ENCODE measurements at regions not wholly inside any gene's neighbourhood (a gene's known extent, or its start where the extent isn't known, plus 50 kb on each side); places are given as distances from the start of the nearest gene placed in this dataset.

GRCh38 chr17:65404761-65405160 lies 156.7 kb downstream of the AXIN2 start:
- no peak for DNase-seq (ENCODE audit: low spot score)

DNA sequence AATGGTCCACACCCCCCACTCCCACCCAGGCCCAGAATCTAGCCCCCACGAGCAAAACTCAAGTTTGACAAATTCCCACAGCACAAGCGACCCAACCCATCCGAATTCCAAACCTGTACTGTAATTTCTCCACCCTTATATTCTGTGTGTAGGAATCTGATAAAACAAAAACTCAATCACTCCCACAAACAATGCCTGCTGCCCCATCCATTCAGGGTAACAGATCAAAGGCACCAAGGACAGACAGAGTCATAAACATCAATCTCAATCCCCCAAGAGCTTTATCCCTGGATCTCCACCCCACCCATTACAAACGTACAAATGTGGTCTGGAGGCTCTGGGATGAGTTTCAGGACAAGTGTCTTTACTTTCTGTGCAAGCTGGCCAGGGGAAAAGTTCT lies 157.8 kb downstream of the AXIN2 start:
- DNase-seq (ENCODE audit: low spot score) = no peak

DNA sequence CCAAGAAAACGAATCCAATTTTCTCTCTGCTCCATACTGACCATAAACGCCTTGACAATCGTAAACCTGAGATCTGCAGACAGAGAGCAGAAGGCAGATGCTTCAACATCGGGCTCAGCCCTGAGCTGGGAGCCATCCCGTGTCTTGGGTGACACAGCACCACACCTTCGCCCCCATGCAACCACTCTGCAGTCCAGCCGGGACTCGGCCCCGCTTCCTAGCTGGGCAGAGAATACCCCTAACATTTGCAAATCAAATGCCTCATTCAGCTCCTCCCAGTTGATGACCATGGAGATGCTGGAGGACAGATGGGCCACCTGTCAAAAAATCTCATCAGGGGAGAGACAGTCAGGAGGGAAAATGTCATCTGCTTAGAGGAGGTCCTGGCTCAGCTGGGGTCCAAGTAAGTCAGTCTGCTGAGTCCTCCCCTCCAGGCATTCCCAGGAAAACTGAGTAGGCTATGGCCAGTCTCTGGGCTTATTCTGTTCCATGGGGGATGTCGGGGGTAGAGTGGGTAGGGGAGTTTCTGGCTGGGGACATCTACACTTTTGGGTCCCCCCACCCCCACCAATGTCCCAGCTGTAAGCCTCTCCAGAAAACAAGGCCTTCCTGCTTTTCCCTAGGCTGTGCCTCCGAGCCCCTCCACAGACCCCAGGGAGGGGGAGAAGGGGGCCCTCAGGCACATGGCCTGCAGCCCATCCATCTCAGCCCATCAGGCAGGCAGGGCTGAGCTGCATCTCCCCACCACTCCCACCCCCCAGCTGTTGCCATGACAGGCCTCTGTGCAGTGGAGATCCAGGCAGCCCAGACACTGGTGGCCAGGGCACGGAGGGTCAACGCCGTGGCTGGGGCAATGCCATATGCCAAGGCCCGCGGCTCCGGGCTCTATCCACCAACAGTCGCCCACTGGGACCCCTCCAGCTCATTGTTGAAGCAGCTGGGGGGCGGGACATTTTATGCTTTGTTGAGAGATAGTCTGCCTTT lies 158.6 kb downstream of the AXIN2 start:
- DNase-seq (ENCODE audit: low spot score) = no peak

DNA sequence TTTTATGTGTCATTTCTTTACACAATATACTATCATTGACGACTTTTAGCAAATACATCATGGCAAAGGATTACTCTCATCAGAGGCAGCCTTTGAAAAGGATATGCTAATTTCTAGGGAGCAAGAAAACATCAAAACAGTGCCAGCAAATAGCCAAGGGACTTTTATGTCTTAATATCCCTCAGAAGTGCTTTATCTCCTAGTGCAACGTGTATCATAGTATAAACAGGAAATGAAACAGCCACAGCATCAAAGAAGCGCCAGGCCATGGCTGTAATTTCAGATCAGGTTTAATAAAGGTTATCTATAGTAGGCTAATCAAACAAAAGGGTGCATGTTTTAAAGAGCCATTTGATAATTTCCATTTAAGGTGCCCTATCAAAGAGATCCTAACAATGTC lies 159.9 kb downstream of the AXIN2 start:
- DNase-seq (ENCODE audit: low spot score) = no peak

DNA sequence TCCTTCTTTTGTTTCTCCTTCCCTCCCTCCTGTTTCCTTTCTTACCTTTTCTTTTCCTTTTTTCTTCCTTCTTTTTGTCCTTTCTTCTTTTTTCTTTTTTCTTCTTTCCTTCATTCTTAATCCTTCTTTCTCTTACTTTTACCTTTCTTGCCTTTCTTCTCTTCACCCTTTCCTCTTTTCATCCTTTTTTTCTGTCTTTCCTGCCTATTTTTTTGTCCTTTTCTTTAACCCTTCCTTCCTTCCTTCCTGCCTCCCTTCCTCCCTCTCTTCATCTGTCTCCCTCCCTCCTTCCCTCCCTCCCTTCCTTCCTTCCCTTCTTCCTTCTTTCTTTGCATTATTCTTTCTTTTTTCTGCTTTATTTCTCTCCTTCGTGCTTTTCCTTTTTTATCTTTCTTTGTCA lies 160.7 kb downstream of the AXIN2 start:
- no peak for DNase-seq (ENCODE audit: low spot score)

- no peak for DNase-seq (ENCODE audit: low spot score)
Observed at GRCh38 chr17:65398040-65398787, 163.2 kb downstream of the AXIN2 start.

DNA sequence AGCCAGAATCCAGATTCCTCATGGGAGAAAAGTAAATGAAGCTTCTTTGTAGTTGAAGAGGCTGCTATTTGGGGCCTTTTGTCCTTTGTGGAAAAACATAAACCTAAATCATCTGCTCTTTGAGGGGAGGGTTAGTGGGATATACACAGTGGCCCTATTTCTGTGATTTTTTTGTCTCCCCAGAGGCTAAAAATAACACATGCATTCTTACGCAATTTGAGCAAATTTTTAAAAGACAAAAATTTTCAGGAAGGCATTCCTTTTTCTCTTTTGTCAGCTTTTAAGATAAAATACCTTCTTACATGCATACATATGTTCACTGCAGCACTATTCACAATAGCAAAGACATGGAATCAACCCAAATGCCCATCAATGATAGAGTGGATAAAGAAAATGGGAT lies 165.5 kb downstream of the AXIN2 start:
- DNase-seq (ENCODE audit: low spot score) = no peak

- no peak for DNase-seq (ENCODE audit: low spot score)
Observed at GRCh38 chr17:65394811-65395472, 166.5 kb downstream of the AXIN2 start.

GRCh38 chr17:65393514-65393913 lies 167.9 kb downstream of the AXIN2 start:
- DNase-seq (ENCODE audit: low spot score) = no peak

DNA sequence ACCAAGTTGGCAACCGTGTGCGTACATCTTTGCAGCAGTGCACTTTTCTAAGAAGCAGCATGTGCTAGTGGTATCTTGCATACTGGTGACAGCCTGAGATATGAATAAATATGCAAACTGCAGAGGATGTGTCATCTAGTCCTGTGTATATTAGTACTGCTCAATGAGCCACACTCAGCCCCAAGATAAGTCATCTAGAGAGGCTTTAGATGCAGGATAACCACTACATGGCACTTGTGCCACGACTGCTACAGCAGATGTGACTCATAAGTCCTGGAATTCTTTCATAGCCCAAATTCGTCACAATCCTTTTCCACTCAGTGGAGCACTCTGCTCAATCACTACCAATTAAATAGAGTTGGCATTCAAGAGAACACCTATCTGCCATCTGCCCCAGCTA lies 171.5 kb downstream of the AXIN2 start:
- no peak for DNase-seq (ENCODE audit: low spot score)

DNA sequence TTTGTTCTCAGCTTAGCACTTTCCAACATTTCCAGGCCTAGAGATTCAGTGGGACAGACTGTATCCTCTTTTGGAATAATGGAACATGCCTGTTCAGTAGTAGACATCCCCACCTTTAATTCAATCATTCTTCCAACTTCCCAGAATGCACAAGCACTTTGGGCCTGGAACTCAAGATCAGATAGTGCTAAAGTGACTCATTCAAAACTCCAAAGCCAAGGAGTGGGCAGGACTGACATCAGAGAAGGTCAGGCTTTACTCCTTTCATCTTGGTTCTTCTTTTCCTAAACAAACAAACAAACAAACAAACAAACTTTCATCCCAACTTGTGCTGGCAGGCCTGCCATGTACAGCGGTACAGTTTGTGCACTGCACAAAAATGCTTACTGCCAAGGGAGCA lies 172.0 kb downstream of the AXIN2 start:
- no peak for DNase-seq (ENCODE audit: low spot score)

- no peak for DNase-seq (ENCODE audit: low spot score)
Observed at GRCh38 chr17:65388911-65389310, 172.5 kb downstream of the AXIN2 start.

DNA sequence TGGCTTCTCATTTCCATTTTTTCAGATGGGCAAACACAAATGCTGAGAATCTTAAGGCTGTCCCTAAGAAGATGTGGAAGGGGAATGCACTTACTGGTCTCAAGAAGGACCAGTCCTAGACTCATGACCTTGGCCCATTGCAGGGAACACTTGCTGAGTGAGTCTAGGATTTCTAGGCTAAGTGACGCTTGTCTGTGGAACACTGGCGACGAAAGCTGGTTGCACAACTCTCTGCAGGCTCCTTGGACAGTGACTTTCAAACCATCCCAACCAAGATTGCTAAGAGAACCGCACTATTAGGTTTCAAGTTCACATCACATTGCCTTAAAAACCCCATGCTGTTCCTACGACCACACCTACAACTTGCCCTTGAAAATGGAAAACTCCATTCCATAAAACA lies 174.1 kb downstream of the AXIN2 start:
- DNase-seq (ENCODE audit: low spot score) = no peak

DNA sequence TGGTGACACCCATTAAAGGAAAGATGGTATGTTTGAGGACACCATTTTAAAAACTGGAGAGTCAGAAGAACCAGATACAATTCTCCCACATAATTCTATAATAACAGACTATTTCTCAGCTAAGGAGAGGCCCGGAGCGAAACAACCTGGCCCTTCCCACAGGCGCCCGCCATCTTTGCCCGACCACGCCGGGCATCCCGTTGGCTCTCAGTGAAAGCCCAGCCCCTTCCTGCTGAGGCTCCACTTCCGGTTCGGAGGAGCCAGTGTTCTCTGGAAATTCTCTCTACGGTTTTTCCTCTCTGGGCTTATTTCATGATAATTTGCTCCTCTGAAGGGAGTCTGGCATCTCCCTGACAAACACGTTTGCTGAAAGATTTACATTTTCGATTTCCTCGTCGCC lies 175.7 kb downstream of the AXIN2 start:
- DNase-seq (ENCODE audit: low spot score) = no peak

DNA sequence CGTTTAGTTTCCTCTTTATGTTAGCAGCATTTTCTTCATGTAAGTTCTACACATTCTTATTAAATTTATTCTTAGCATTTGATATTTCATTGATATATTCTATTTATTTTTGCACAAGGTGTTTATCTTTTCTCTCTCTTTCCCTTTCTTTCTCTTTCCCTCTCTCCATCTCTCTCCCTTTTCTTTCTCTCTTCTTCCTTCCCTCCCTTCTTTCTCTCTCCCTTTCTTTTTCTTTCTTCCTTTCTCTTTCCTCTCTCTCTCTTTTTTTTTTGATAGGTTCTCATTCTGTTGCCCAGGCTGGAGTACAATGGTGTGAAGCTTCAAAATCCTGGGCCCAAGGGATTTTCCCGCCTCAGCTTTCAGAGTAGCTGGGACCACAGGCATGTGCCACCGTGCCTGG lies 176.4 kb downstream of the AXIN2 start:
- no peak for DNase-seq (ENCODE audit: low spot score)

GRCh38 chr17:65381152-65381551 lies 180.3 kb downstream of the AXIN2 start:
- DNase-seq (ENCODE audit: low spot score) = no peak

DNA sequence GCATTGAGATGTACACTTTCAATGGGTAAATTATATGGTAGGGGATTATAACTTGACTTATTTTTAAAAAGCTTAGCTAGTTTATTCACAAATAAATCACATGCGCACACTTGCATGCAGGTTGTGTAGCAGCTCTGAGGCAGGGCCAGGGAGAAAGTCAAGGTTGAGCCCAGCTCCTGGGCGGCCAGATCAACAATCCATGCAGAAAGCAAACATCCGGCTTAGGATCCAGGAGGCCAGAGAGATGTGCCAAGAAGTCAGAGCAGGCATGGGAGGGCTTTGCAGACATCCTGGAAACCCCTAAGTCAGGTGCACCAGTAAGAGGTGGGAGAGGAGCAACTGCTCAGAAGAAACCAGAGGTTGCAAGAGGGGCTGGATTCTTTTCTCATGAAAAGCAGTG lies 186.5 kb downstream of the AXIN2 start:
- no peak for DNase-seq (ENCODE audit: low spot score)

- no peak for DNase-seq (ENCODE audit: low spot score)
Observed at GRCh38 chr17:65371702-65372101, 189.7 kb downstream of the AXIN2 start.

GRCh38 chr17:65370669-65371131 lies 190.7 kb downstream of the AXIN2 start:
- no peak for DNase-seq (ENCODE audit: low spot score)

DNA sequence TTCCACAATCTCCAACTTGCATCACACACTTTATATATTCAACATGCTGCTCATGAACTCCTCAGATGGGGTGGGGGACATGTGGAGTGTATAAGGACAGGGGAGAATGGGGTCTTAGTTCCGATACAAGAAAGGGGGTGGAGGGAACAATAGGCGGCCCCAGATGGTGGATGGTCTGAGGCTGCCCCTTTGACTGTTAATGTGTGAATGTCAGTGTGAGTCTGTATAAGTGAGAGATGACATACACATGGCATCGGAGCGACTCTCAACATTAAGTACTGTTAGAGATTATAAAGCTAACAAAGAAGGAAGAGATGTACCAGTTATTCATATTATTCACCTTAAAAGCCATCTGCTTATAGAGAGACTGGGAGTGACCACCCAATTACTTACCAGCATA lies 193.1 kb downstream of the AXIN2 start:
- no peak for DNase-seq (ENCODE audit: low spot score)

DNA sequence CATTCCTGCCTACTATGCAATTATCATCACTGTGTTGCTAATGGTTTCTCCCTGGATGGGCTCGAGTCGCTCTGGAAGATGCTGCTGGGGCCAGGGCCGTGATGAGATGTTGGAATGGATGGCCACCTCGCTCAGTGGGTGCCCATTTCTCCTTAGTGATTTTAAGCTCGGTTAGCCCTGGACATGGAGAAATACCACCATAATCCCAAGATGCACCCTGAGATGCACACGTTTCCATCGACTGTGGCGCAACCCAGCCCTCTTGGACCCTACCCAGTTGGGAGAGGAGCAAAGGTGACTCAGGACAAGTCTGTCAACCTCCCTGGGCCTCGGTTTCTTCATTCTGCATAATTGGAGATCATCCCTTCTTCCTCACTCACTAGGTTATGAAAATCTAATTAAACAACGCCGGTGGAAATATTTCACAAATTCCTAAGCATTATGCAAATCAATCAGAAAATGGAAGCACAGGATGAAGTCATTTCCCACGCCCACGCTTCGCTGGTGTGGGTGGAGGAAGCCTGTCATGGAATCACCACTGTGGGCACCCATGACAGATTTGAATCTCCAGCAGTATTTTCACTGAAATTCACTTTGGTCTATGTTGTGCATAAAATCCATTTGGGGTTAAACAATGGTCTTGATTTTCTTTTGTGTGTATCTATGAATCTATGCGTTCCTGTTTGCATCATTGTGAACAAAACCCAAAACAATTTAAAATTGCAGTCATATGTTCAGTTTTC lies 195.2 kb downstream of the AXIN2 start:
- no peak for DNase-seq (ENCODE audit: low spot score)

DNA sequence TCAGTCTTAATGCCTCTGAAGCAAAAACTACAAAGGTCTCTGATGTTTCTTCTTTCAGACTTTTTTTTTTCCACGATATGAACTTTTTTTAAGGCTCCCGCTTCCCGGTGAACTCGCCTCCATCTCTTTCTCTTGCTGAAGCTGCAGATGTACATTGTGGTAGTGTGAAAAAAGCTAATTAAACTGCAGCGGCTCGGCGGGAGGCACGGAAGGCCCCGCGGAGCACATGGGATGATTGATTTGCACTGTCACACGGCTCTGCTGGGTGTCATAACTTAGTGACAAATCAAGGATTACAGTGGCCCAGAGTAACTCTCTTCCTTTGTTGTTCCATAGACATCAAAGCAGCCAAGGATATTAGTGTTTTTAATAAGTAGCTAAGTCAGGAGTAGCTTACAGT lies 196.3 kb downstream of the AXIN2 start:
- DNase-seq (ENCODE audit: low spot score) = no peak

Data from germinal center (tissue), 1 donor.